HG03521 (cell line): ENCODE measurements at regions not wholly inside any gene's neighbourhood (a gene's known extent, or its start where the extent isn't known, plus 50 kb on each side); places are given as distances from the start of the nearest gene placed in this dataset.

ENCODE experiments used
- ATAC-seq: cut with Tn5 transposase; IDR thresholded peaks from one replicate; pipeline ENCODE4 v1.9.1; 2021; ENCODE audit warnings: mild to moderate bottlenecking, moderate library complexity; ENCODE audit not compliant: unreplicated experiment

DNA sequence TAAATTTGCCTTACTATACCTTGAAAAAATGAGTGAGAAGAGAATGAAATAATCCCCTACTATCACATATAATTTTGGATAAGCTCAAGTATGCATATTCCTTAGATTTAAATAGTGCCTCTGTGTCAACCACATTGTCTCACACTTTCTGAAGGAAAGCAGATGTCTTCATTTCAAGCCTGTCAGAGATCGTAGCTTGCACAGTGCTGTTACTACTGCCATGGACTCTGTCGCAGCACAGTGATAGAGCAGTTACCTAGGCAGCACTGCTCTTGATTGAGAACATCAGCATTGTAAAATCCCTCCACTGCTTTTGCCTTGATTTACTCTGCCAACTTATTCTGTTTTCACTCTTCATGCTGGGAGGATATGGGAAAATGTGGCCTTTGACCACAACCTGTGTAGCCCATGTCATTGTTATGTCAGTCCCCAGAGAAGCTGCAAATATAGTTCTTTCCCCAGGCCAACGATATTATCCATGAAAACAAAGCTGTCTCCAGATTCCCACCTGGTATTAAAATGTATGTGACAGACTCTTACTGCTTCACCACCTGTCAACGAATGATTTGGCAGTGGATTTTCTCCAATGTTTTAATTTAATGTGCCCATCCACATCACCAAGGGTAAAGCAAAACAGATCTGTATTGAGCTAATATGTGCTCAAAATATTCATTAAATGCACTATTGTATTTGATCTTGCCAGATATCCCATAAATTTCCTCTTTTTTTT lies 675.7 kb downstream of the METTL4 start:
- no peak for ATAC-seq

- ATAC-seq = no peak
These were observed 664.9 kb downstream of the METTL4 start for GRCh38 chr18:1906421-1906820.

DNA sequence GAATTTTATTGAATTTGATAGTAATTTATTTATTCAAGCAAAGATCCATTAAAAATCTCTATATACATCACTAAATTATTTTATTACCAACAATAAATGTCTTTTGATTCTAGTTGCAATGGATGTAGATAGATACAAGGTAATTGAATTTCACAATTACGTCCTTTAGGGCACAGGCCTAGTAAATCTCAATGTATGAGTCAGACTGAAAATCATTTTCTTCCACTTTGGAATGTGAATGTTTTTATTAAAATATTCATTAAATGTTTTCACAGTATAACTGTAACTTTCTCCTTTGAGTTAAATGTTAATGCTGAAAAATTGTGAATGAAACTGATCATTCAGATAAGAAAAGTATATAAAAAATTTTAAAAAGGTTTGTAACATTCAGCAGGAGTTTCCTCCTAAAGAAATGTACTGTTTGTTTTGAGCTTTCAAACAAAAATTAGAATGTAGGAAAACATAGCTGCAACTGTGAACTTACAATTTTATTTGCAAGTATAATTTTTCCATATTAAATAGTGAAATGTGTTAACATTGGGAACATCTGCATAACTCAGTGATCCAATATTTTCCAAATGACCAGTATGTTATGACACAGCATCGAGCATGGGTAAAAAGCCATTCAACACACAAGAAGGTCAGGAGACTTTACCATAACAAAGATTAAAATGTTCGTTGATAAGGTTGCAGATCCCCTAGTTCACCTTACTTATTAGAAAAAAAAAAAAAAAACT lies 663.7 kb downstream of the METTL4 start:
- ATAC-seq = no peak

- no peak for ATAC-seq
These were observed 656.8 kb downstream of the METTL4 start for GRCh38 chr18:1914489-1914888.

- no peak for ATAC-seq
These were observed 654.3 kb downstream of the METTL4 start for GRCh38 chr18:1916869-1917523.

DNA sequence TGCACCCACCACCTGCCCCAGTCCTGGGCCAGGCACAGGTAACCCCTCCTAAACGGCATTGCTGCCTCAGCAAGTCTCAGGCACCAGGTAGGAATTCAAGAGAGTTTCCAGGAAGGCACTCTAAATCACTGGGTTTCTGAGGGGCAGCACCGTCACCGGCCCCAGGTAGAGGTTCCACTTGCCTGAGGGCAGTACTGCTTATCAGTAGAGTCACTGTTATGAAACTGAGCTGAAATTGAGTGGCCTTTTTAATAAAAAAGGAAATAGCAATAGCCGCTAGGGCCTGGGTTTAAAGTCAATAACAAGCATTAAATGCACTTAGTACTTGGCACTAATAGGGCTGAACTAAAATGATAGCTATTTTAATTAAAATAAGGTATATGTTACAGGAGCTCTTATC lies 653.7 kb downstream of the METTL4 start:
- no peak for ATAC-seq

- no peak for ATAC-seq
These were observed 649.2 kb downstream of the METTL4 start for GRCh38 chr18:1922066-1922465.

GRCh38 chr18:1928711-1929110 lies 642.6 kb downstream of the METTL4 start:
- no peak for ATAC-seq

DNA sequence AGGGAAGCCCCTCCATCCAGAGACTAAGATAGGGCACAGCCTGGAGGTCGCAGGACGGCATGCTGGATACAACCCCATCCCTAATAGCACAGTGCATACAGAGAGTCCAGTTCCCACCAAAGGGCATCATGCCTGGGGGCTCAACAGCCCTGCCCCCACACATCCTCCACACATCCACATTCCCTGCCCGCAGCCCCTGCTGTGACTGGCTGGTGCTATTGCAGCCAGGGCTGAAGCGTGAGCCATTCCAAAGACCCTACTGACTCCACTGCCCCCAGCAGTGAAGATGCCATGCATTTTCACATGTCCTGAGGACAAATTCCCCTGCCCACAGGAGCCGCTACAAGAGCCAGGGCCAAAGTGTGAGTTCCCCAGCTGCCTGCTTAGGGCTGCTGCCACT lies 641.6 kb downstream of the METTL4 start:
- ATAC-seq = no peak

DNA sequence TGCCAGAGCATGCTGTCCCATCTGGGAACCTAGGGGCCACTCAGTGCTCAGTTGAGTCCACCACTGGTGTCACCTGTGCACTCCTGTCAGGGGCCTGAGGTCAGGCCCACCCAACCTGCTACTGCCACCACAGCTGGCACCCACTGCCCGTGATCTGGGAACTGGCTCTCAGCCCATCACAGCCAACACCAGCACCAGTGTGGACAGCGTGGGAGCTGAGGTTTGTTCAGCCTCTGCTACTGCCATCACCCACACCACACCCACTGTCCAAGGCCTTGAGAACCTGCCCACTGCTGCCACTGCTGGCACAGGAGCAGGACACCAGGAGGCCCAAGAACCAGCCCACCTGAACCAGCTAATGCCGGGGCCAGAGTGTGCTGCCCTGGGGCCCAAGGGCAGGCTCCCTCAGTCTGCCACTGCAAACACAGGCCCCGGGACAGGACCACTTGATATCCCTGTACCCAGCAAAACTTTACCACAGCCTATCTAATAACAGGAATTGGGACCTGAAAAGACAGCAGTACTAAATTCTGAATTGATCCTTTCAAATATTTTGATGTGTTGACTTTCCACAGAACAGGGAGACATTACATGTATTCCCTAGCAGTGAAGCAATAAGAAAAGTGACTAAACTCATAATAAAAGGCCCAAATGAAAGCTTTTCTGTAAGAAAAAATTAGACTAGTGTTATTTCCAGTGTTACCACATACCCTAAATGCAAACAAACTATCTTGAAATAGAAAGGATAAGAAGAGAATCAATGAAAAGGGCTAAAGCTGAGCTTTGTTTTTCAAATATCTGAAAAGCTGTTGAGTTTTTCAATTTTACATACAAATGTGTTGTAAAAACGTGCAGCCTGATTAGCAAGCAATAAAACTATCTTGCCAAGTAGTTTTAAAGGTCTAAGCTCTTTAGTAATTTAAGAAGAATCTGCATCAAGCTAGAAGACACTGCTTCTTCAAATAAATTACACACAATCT lies 640.7 kb downstream of the METTL4 start:
- ATAC-seq = no peak

DNA sequence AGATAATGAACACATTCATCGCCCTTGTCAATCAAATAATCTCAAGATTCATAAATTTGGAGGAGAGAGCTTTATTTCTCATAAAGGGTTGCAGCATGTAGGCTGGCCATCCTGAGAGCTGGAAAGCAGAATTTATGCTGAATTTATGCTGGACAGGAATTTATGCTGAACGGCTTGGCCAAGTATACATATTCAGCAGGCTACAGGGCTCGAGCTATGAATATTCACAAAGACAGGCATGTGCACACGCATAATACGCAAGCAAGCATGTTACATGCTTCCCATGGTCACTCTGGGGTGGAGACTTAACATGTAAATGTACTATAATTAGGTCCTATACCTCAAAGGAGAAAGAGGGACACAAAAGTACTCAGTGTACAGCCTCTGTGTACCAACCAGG lies 618.8 kb downstream of the METTL4 start:
- no peak for ATAC-seq

DNA sequence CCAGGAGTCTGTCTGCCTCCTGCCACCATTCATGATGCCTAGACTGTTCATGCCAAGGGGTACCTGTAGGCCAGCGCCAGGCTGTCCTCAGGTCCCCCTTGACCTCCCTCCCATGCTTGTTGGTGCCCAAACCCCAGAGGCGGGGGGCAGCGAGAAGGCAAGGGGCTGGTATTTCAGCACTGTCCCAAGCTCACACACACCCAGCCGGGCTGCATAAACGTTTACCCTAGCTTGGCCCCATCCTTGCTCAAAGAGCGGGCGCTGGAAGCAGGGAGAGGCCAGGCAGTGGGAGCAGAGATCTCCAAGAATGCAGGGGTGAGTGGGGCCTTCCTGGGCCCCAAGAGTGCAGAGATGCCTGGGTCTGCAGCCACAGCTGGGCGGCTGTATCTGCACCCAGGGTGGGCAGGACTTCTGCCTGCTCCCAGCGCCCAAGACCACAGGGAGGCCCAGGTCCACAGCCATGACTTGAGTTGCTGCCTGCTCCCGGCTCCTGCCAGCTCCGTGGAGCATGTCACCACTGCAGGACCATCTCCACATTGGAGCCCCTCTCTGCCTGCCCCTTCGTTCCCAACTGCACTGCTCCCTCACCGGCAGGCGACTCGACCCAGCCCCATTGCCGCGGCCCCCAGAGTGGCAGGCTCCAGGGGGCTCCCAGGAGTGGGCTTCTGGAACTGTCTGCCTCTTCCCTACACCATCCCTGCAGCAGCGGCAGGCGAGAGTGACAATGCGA lies 616.6 kb downstream of the METTL4 start:
- ATAC-seq = no peak

DNA sequence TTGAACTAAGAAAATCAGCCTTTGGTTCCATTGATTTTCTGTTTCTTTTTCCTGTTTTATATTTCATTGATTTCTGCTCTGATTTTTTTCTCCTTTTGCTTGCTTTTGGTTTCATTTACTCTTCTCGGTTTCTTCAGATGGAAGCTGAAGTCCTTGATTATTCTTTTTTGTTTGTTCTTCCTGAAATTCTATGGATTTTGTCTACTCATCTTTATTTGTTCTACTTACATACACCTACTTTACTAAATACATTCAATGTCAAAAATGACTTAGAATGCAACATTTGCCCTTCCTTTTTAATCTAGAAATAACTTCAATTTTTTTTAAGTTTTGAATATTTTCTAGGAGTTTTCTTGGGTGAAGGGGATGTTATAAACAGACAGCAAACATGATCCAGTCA lies 612.5 kb downstream of the METTL4 start:
- ATAC-seq = no peak

DNA sequence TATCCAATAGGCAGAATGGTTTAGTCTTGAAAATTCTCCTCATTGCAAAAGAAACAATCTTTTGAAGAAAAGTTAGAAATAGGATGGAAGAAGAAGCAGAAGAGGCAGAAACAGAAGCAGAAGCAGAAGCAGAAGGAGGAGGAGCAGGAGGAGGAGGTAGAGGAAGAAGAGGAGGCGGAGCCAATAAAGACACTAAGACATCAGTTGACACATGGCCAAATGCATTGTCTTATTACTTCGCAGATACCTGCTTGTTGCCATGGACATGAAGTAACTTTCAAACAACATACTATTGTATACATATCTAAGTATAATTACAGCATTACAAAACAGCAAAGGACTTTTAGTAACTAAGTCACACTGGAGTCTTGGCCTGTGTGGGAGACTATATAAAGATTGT lies 606.3 kb downstream of the METTL4 start:
- no peak for ATAC-seq

GRCh38 chr18:1965541-1965940 lies 605.8 kb downstream of the METTL4 start:
- ATAC-seq = no peak

DNA sequence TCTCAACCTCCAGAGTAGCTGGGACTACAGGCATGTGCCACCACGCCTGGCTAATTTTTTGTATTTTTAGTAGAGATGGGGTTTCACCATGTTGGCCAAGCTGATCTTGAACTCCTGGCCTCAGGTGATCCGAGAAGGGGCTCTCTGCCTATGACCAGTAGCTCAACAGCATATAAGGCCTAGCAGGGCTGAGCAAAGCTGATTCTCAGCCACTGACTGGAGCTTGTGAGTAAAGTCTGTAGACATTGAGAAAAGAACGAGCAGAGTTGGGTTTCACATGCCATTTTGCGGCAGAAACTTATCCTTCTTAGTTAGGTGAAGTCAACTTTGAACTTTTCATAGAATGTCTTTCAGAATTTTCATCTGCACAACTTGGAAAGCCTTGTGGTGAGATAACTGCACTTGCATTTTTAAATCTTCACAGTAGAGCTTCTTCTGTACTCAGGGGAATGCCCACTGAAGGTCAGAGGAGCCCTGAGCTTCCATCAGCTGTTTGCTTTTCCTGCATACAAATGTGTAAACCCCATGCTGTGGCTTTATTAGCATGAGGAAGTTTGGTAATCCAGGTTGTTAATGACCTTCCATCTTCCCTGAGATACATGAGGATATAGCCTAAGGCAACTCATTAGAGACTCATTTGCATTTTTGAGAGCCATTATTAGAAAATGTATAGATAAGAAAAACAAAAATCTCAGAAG lies 602.4 kb downstream of the METTL4 start:
- ATAC-seq = no peak

DNA sequence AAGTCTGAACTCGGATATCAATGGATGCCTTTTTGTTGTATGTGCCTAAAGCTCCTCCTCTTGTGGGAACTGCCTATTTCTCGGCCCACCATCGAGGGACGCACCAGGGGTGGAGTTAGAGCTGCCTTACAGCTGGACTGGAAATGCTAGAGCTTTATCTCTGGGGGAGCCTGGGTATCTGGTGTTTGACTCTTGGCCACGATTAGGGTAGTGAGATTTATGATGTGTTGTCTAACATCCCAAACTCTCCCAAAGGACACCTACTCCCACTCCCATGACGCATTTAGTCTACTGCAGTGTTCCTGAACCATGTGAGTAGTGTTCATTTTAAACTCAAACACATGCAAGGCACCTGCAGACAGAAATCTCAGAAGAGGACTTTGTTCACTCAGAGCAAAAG lies 594.8 kb downstream of the METTL4 start:
- ATAC-seq = no peak

DNA sequence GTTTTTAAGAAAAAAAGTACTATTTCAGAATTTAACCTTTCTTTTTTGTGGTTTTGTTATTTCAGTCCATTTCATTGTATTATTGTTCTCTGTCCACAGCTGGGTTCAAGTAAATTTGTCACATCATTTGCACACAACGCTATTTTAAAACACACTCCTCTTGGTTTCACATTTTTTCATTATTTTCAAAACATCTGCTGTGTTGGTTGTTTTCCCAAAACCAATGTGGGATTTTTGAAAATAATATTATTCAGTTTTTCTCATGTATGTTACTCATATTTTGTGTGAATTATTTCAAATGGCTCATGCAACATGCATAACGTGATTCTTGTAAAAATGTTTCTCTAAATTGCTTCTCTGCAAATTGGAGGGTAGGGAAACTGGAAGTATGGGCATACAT lies 589.2 kb downstream of the METTL4 start:
- ATAC-seq = no peak

- no peak for ATAC-seq
These were observed 587.4 kb downstream of the METTL4 start for GRCh38 chr18:1983746-1984515.
